ENCODE measurements at regions not wholly inside any gene's neighbourhood (a gene's known extent, or its start where the extent isn't known, plus 50 kb on each side); places are given as distances from the start of the nearest gene placed in this dataset.

DNA sequence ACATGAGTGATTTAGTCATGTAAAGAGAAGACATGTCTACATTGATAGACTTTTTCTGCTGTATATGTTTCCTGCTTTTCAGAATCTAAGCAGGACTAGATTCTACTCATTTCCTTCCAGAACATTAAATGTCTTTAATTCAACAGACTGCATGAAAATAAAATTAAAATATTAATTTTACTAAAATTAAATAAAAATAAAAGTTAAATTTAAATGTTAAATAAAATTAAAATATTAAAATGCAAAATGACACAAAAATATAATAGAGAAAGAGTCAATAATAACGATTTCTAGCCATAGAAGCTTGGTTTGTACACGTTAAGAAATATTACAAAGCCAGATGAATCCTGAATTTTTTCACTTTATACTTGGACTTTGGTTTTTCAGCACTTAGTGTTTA is 552.8 kb upstream of the NR5A2 start:
- ATAC-seq (no peak), DNase-seq (no peak)
- H3K27ac ChIP-seq: no peak overlapping the region
- intact Hi-C loops (cut with DNase I): no loop called here
- 70 to 77% methylated on average over 2 of the region's 2 CpGs for WGBS, 2 donors
- TF ChIP-seq POLR2A (IDR thresholded peaks at IDR 0.05): no peak
- TF ChIP-seq, protein P1, sequence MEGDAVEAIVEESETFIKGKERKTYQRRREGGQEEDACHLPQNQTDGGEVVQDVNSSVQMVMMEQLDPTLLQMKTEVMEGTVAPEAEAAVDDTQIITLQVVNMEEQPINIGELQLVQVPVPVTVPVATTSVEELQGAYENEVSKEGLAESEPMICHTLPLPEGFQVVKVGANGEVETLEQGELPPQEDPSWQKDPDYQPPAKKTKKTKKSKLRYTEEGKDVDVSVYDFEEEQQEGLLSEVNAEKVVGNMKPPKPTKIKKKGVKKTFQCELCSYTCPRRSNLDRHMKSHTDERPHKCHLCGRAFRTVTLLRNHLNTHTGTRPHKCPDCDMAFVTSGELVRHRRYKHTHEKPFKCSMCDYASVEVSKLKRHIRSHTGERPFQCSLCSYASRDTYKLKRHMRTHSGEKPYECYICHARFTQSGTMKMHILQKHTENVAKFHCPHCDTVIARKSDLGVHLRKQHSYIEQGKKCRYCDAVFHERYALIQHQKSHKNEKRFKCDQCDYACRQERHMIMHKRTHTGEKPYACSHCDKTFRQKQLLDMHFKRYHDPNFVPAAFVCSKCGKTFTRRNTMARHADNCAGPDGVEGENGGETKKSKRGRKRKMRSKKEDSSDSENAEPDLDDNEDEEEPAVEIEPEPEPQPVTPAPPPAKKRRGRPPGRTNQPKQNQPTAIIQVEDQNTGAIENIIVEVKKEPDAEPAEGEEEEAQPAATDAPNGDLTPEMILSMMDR (IDR thresholded peaks at IDR 0.05): no peak
- no peaks in the 10 kb centered on the region for H3K4me1 ChIP-seq
- no peak overlapping the region for H3K4me3 ChIP-seq
- H3K27me3 ChIP-seq: no peaks in the 10 kb centered on the region
- H3K36me3 ChIP-seq (replicated peaks in 1 of 2; ENCODE audit: insufficient read depth in 1 of 2, low read depth in 2 of 2): no peaks in the 10 kb centered on the region
- H3K9me3 ChIP-seq: no peaks in the 10 kb centered on the region

- intact Hi-C loops (cut with DNase I): no loop called here
- 57 to 67% methylated on average over 4 of the region's 4 CpGs for WGBS, 2 donors
Observed at GRCh38 chr1:199482426-199482825, 545.1 kb upstream of the NR5A2 start.

GRCh38 chr1:199489594-199489993 is 537.9 kb upstream of the NR5A2 start:
- DNase-seq: no peak
- no peak for ATAC-seq

More at GRCh38 chr1:199482426-199482825, 545.1 kb upstream of the NR5A2 start:
- DNase-seq (no peak), ATAC-seq (no peak)
- H3K9me3 ChIP-seq: no peaks in the 10 kb centered on the region
- no peak overlapping the region for H3K27ac ChIP-seq
- H3K27me3 ChIP-seq: no peaks in the 10 kb centered on the region
- no peaks in the 10 kb centered on the region for H3K36me3 ChIP-seq (replicated peaks in 1 of 2; ENCODE audit: insufficient read depth in 1 of 2, low read depth in 2 of 2)
- H3K4me3 ChIP-seq: no peak overlapping the region
- H3K4me1 ChIP-seq: no peaks in the 10 kb centered on the region
- TF ChIP-seq POLR2A (IDR thresholded peaks at IDR 0.05): no peak
- TF ChIP-seq, protein P1 (IDR thresholded peaks at IDR 0.05): no peak

GRCh38 chr1:199490769-199491527 is 536.6 kb upstream of the NR5A2 start:
- DNase-seq: no peak
- no peaks in the 10 kb centered on the region for H3K27me3 ChIP-seq
- intact Hi-C loops (cut with DNase I): no loop called here

More at GRCh38 chr1:199489594-199489993, 537.9 kb upstream of the NR5A2 start:
- no peak for TF ChIP-seq POLR2A (IDR thresholded peaks at IDR 0.05)
- TF ChIP-seq, protein P1 (IDR thresholded peaks at IDR 0.05): no peak
- Histone ChIP-seq H3K9me3 (no peaks in the 10 kb centered on the region), H3K4me3 (no peak overlapping the region), H3K27me3 (no peaks in the 10 kb centered on the region), H3K36me3 (replicated peaks in 1 of 2; ENCODE audit: insufficient read depth in 1 of 2, low read depth in 2 of 2) (no peaks in the 10 kb centered on the region), H3K4me1 (peaks cover 3% of the 10 kb centered on the region), H3K27ac (no peak overlapping the region)
- intact Hi-C loops (cut with DNase I): no loop called here
- WGBS, 2 donors: 59 to 66% methylated on average over 3 of the region's 3 CpGs

More at GRCh38 chr1:199490769-199491527, 536.6 kb upstream of the NR5A2 start:
- Histone ChIP-seq H3K4me3 (no peak overlapping the region), H3K4me1 (peaks cover 3% of the 10 kb centered on the region), H3K9me3 (peaks cover 0 to 6% (median 0%) of the 10 kb centered on the region in 3 donors), H3K36me3 (replicated peaks in 1 of 2; ENCODE audit: insufficient read depth in 1 of 2, low read depth in 2 of 2) (no peaks in the 10 kb centered on the region), H3K27ac (peak overlapping the region in 2 of 4 donors; percentile 2 to 21)
- no peak for ATAC-seq
- WGBS, 2 donors: 88 to 93% methylated on average over 2 of the region's 2 CpGs
- no peak for TF ChIP-seq POLR2A (IDR thresholded peaks at IDR 0.05)
- TF ChIP-seq, protein P1 (IDR thresholded peaks at IDR 0.05): no peak
